SH-SY5Y (cell line): ENCODE measurements at regions not wholly inside any gene's neighbourhood (a gene's known extent, or its start where the extent isn't known, plus 50 kb on each side); places are given as distances from the start of the nearest gene placed in this dataset.

Source experiments
- GATA2 ChIP-seq: IDR thresholded peaks from 2 replicates; pipeline ENCODE4 v1.6.1; 2011; ENCODE audit warnings: mild to moderate bottlenecking, low read depth, low read length
- GATA3 ChIP-seq: IDR thresholded peaks from 2 replicates; pipeline ENCODE4 v1.6.1; 2011; ENCODE audit warnings: low read depth, mild to moderate bottlenecking, low read length, moderate library complexity

- TF ChIP-seq GATA3 (no peak), GATA2 (no peak)
Observed at GRCh38 chr3:177552051-177552450, 354.8 kb upstream of the TBL1XR1 start.
